ENCODE measurements at regions not wholly inside any gene's neighbourhood (a gene's known extent, or its start where the extent isn't known, plus 50 kb on each side); places are given as distances from the start of the nearest gene placed in this dataset.
"Not testable (repeated sequence)": the region's sequence is repeated elsewhere in the genome, so short reads cannot be mapped to it uniquely, and the experiment has no call there.

DNA sequence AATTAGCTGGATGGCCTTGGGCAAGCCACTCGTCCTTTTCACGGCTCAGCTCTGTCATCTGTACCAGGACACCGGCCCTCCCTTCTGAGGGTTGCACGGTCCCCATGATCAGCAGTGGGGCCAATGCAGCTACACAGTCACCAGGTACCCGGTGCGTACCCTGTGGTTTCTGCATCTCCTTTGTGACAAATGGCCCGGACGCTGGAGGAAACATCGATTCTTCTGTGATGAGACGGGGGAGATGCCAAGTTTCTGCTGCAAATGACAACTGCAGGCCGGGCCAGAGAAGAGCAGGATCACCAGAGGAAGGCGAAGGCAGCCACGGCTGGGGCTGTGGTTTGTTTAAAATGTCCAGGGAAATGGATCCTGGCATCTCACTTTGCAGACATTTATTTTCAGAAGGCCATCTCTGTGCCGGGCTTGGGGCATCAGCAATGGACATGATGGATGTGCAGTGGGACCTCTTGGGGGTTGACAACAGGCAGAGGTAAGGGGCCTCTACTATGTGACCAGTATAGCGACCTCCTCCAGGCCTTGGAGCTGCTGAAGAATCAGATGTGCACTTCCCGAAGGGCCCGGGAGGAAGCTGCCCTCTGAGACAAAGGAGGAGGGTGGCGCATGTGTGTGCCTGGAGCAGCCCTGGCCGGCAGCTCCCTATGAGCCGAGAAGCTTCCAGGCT, 221.9 kb upstream of the C1orf174 start:
- DNase-seq, result no peak

DNA sequence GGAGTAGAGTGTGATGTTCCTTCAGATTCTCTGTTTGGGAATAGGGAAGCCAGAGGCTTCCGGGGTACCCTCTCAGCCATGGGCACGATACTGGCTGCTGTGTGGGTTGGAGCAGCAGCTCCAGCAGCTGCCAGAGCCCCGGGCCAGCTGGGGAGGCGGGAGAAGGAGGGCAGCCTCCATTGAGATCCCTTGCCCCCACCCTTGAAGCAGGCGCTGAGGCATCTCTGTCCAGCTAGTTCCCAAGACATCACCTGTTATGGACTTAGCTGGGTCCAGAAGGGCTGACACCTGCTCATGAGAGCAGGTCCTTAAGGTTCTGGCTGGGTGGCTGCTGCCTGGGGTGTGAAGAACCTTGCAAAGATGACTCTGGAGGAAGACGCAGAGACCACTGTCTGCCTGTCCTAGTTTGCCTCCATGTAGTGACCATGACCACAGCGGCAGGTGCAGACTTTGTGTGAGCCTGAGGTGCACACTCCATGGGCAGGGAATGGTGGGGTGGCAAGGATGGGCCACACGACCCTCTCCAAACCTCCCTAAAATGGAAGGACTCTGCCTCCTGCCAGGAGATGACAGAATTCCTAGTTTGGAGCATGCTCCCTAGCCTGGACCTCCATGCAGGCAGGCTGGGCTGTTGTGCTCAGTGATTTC, 222.6 kb upstream of the C1orf174 start:
- DNase-seq, result no peak

GRCh38 chr1:4124631-4125145, 224.6 kb upstream of the C1orf174 start:
- DNase-seq, result no peak

GRCh38 chr1:4126251-4126650, 226.2 kb upstream of the C1orf174 start:
- DNase-seq, result no peak

DNA sequence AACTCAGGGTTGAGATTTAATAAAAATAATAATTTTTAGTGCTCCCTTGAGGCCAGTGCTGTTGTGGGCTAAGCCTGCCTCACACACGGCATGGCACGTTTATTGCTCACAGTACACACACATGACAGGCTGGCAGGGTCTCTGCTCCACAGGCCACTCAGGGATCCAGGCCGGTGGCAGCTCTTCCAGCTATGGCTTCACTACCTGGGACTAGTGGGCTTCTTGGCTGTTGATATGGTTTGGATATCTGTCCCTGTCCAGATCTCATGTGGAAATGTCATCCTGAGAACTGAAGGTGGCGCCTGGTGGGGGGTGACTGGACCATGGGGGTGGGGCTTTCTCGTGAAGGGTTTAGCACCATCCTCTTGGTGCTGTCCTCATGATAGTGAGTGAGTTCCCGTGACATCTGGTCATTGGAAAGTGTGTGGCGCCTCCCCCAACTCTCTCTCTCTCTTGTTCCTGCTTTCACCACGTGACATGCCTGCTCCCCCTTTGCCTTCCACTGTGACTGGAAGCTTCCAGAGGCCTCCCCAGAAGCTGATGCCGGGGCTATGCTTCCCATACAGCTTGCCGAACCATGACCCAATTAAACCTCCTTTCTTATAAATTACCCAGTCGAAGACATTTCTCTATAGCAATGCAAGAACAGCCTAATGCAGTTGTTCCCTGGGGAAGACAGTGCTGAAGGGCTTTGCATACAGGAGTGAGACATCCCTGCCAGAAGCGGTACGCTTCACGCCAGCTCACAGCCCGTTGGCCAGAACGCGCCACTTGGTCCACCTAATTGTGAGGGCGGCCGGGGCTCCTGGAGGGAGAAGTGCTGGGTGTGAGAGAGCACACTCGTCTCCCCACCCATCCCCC, 226.9 kb upstream of the C1orf174 start:
- DNase-seq, result no peak

DNA sequence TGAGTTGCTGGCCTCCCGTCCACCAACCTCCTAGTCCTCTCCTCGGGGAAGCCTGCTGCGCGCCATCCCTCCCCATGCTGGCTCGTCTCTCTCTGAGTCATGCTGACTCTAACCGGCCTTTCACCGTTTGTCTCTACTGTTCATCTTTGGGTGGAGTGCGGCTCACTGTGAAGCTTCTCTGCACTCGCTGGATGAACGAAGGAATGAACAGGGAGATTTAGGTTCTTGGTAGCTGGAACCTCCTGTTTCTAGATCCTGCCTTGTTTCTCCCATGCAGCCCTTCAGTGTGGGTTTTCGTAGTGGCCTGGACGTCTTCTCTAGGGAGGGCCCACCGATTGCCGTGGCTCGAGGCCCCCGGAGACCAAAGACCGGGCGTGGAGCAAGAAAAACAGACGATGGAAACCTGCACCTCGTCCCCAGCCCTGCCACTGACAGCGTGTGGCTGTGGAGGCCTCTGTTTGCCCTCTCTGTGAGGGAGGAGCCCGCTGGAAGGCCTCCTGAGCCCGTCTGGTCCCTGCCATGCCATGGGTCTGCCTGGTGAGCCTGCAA, 227.6 kb upstream of the C1orf174 start:
- no peak for DNase-seq

DNA sequence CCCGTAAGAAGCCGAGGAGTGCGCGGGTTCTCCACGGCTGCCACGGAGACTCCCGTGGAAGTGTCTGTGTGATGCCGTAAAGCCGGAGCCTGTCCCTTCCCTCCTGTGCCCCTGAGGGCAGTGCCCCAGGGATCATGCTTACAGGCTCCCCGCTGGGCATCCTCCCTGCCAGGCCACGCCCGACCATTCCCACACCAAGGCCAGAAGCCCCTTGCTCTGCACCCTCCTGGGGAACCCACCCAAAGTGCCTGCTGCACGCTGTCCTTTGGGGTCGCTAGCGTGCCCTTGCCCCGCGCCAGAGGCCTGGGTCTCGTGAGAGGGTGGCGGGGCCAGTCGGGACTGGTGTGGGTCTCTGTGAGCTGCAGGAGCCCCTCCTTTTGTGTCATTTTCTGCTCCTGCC, 228.5 kb upstream of the C1orf174 start:
- no peak for DNase-seq

DNA sequence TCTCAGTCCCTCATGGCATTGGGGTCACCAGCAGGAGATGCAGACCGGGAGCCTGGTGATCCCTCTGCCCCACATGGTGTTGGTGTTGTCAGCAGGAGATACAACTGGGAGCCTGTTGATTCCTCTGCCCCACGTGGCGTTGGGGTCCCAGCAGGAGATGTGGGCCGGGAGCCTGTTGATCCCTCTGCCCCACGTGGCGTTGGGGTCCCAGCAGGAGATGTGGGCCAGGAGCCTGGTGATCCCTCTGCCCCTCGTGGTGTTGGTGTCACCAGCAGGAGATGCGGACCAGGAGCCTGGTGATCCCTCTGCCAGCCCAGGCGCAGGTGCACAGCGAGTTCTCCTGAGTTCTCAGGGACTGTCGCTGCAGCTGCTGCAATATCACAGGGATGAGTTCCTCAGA, 229.6 kb upstream of the C1orf174 start:
- no peak for DNase-seq

- no peak for DNase-seq
Observed at GRCh38 chr1:4130096-4130495, 230.0 kb upstream of the C1orf174 start.

GRCh38 chr1:4131734-4132133, 231.7 kb upstream of the C1orf174 start:
- DNase-seq, result no peak

DNA sequence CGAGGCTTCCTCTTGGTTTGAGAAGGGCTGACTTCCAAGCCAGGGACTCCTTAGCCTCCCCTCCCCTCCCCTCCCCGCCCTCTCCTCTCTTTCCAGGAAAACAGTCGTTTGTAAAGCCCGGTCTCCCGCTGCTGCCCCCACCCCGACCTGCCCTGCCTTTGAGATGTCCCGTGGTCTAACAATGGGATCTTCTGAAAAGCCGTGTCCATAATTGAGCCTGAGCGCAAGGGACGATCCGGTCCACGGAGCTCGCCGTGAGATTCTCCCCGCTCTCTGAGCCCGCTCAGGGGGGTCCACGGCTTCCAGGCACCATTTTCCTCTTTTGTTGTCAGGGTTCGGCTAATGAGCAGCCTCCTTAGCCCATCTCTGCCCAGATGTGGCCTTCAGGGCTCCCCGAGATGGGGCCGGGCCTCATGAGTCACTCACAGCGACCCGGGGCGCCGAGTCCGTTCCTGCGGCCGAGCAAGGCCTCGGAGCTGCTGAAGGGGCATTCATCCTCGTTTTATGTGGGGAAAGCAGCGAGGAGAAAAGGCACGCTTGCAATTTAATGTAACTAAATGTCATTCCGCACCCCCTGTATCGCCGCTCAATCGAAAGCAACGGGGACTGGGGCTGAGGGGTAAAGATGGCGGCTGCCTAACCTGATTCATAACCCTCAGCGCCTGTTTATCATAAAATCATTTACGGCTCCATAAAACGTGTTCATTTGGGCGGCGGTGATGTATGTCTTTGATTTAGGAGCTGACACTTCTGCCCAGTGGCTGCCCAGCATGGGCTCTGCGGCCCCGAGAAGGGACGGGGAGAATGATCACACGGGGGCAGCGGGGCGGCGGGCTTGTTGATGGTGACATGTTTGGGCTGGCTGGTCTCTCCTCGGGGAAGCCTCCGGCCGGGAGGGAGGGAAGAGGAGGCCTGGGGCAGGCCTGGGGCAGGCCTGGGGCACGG, 232.6 kb upstream of the C1orf174 start:
- no peak for DNase-seq

DNA sequence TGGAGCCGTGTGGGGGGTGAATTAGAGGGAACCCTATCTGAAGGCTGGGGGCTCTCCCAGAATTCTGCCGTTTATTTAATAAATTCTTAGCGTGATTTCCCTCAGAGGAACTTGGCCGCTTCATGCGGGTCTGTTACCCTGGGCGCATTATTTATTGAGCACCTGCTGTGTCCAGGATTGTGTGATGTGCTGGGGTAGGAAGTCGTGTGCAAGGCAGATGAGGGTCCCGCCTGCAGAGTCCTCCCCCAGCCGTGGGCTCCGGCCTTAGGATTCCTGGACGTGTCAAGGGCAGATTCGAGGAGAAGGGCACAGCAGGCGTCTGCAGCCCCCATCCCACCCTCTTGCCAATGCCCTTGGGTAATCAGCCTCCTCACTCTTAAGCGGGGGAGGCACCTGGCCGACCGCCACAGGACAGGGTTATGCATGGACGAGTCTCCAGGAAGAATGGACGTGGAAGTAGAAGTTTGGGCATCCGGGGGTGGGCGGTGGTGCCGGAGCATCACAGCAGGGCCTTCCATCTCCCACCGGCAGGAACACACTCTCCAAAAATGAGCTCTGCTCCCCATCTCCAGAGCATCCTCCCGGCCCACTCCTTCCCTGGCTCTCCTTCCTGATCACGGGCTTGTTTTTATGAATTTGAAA, 233.3 kb upstream of the C1orf174 start:
- no peak for DNase-seq

DNA sequence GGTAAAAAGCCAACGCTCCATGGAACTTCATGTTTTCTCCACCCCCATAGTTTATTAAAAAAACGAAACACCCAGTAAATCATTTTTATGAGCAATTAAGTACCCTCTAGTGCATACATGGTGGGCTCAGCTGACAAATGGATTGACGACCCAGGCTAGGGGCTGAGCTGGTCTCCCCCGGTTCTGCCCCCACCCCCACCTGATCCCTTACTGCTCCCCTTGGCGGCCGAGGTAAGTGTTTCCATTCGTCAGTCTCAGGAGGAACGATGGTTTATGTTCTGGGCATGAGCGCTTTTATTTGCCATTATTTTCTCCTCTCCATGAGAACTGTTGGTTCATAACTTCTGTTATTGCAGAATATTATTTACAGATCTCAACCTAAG, 233.9 kb upstream of the C1orf174 start:
- DNase-seq, result no peak

GRCh38 chr1:4135853-4136252, 235.8 kb upstream of the C1orf174 start:
- DNase-seq, result not testable (repeated sequence)

DNA sequence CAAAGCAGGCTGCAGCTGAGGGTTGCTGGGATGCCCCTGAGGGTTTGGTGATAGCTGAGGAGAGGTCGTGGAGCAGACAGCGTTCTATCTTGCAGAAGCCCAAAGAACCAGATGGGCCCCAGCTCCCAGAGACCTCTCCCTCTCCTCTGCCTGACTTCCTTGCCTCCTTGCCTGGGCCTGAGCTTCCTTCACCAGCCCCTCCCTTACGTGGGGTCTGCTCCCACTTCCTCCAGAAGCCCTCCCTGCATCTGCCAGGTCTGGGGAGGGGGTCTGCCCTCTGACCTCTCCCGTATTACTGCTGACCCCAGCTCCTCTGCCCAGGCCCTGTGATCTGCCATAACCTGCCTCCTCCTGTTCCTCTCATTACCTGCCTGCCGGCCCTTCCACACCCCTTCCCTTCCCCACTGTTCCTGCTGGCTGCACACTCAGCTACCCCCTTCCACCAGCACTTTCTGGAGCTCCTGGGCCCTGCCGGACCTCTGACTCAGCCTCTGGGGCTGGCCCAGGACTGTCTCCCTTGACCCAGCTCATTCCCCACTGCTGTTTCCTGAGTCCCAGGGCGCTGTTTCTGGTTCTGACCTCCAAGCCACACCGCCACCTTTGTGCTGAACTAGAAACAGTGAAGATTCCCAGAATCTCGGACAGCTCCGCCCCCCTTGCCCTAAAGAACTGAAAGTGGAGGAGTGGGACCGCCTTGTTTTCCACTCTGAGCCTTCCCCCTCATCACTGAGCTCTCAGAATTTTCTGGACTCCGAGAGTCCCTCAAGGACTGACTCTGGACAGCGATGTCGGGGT, 237.7 kb upstream of the C1orf174 start:
- no peak for DNase-seq

DNA sequence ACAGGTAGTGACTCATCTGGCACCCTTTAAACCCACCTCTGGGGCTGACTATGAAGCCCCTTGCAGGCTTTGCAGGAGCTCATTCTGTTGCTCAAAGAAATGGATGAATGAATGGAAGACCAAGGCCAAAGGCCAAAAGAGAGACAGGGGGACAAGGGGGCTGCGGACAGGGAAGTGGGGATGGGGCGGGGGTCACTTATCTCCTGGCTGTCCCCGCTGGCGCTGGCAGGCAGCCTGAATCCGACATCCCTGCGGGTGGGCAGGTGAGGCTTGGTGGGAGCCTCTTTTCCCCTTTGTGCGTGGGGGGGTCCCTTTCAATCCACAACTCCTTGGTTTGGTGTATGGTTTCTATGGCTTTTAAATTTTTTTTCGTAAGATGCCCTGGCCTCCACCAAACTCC, 239.6 kb upstream of the C1orf174 start:
- no peak for DNase-seq

- no peak for DNase-seq
Observed at GRCh38 chr1:4140241-4140640, 240.2 kb upstream of the C1orf174 start.

- no peak for DNase-seq
Observed at GRCh38 chr1:4140821-4141220, 240.7 kb upstream of the C1orf174 start.

DNA sequence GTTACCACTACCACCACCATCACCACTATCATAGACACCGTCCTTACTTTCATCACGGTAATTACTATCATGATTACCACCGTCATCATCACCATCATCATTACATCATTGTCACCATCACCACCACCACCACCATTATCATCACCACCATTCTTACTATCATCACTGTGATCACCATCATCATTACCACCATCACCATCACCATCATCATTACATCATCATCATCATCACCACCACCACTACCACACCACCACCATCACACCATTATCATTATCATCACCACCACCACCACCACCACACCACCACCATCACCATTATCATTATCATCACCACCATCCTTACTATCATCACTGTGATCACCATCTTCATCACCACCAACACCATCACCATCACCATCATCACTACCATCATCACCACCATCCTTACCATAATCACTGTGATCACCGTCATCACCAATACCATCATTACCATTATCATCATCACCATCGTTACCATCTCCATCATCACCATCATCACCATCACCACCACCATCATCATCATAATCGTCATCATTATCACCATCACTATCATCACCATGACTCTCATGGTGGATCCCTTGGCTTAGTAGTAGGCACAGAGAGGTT, 244.4 kb upstream of the C1orf174 start:
- DNase-seq, result no peak

DNA sequence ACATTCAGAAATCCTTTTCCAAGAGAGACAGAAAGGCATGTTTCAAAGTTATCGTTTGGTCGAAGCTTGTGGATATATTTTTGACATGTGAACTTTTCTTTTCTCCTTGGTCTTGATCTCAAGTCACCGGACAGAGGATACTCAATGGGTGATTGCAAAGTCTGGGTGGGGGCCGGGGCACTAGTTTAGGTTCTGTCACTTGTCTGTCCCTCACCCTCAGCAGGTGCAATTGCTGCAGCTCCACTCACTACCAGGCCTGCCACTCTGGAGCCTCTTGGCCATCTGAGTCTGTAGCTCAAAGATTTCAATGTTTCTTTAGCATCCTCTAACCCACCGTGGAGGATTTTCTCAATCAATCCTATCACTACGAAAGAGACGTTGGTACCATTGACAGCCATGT, 246.0 kb upstream of the C1orf174 start:
- DNase-seq, result no peak

Data from activated naive CD4-positive, alpha-beta T cell treated with anti-CD3 and anti-CD28 coated beads, Interleukin-2, amount 50 U/mL, for 16 hours (primary cell).